ENCODE measurements at regions not wholly inside any gene's neighbourhood (a gene's known extent, or its start where the extent isn't known, plus 50 kb on each side); places are given as distances from the start of the nearest gene placed in this dataset.

GRCh38 chr6:129967427-129967826, 51.0 kb upstream of the L3MBTL3 start:
- peaks cover 4% of the 10 kb centered on the region for H3K27me3 Mint-ChIP-seq
- no peaks in the 10 kb centered on the region for H3K9me3 Mint-ChIP-seq
- H3K27ac Mint-ChIP-seq: no peak overlapping the region
- H3K4me3 Mint-ChIP-seq: no peak overlapping the region
- ATAC-seq (no peak), DNase-seq (no peak)
- no peaks in the 10 kb centered on the region for H3K36me3 Mint-ChIP-seq (ENCODE audit: low read depth)
- no peaks in the 10 kb centered on the region for H3K4me1 Mint-ChIP-seq

GRCh38 chr6:129966125-129966524, 52.3 kb upstream of the L3MBTL3 start:
- DNase-seq (no peak), ATAC-seq (no peak)
- H3K27me3 Mint-ChIP-seq: peaks cover 3% of the 10 kb centered on the region
- no peaks in the 10 kb centered on the region for H3K36me3 Mint-ChIP-seq (ENCODE audit: low read depth)
- no peaks in the 10 kb centered on the region for H3K9me3 Mint-ChIP-seq
- H3K4me3 Mint-ChIP-seq: no peak overlapping the region
- H3K4me1 Mint-ChIP-seq: no peaks in the 10 kb centered on the region
- no peak overlapping the region for H3K27ac Mint-ChIP-seq

DNA sequence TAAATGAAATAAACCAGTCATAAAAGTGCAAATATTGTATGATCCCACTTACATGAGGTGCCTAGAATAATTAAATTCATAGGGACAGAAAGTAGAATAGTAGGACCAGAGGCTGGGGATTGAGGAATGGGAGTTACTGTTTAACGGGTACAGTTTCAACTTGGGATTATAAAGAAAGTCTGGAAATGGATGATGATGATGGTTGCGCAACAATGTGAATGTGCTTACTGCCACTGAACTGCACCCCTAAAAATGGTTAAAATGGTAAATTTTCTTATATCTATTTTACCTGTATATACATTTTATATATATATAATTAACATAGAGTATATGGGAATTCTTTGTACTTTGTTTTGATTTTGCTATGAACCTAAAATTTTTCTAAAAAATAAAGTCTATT, 53.3 kb upstream of the L3MBTL3 start:
- H3K27ac Mint-ChIP-seq: no peak overlapping the region
- peaks cover 2% of the 10 kb centered on the region for H3K27me3 Mint-ChIP-seq
- H3K4me1 Mint-ChIP-seq: no peaks in the 10 kb centered on the region
- DNase-seq (no peak), ATAC-seq (no peak)
- no peak overlapping the region for H3K4me3 Mint-ChIP-seq
- no peaks in the 10 kb centered on the region for H3K9me3 Mint-ChIP-seq
- no peaks in the 10 kb centered on the region for H3K36me3 Mint-ChIP-seq (ENCODE audit: low read depth)

DNA sequence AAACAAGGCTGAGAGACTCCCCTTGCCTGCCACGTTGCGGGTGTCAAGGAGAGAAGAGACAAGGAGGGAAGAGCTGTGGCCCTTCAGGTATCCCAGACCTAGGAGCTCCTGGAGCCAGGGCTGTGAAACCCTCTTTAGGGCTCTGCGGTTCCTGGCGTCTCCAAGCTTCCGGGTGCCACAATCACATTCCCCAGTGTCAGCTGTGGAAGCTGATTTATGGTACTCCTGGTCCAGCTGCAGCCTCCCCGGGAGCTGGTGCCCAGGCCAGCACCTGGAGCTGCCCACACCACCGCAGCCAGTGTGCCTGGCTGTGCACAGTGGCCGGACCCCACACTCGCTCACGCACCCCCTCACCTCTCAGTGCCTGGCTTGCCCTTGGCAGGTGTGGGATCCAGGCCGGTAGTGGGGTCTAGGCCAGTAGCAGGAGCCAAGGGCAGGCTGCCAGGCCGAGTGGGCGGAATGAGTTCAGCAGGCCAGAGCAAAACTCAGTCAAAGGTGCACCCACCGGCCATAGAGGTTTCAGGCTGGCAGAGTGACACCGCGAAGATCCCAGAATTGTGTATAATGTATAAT, 58.9 kb upstream of the L3MBTL3 start:
- ATAC-seq (no peak), DNase-seq (no peak)
- no peak overlapping the region for H3K27ac Mint-ChIP-seq
- no peaks in the 10 kb centered on the region for H3K36me3 Mint-ChIP-seq (ENCODE audit: low read depth)
- H3K4me1 Mint-ChIP-seq: no peaks in the 10 kb centered on the region
- no peaks in the 10 kb centered on the region for H3K9me3 Mint-ChIP-seq
- H3K4me3 Mint-ChIP-seq: no peak overlapping the region
- H3K27me3 Mint-ChIP-seq: peaks cover 2% of the 10 kb centered on the region

DNA sequence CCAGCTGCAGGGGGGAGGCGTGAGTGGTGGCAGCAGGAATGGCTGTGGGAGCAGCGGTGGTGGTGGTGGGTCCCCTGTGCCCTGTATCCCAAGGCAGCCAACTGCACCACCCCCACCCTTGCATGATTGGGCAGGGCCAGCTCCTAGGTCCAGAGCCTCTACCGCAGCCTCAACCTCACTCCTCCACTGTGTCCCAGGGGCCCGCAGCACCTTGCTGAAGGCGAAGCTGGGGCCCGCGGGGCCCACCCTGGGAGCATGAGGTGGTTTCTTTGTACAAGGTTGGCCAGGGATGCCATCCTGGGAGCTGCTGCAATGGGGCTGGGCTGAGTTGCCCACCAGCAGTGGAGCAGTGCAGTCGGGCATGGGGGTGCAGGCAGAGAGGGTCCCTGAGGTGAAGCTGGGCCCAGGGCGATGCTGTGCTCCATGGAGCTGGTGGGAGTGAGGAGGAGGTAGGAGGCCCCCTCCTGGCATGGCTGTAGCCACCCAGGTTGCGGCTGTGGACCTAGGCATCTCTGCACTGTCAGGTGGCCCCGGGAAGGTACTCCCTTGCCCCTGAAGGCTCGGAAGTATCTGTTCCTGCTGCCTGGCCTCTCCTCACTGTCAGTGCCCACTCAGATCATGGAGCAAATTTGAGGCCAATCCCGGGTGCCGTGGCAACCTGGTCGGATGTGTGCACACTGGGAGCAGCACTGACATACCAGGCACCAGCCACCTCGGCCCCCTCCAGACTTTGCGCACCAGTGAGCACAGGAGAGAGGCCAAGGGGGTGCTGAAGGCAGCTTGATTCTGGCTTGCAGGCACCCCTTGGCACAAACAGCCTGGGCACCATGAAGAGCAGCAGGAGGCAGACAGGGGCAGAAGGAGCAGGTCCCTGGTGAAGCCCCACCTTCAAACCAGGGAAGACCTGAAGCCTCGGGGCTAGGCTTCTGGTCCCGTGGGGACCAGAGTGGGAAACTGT, 60.2 kb upstream of the L3MBTL3 start:
- Mint-ChIP-seq H3K9me3 (no peaks in the 10 kb centered on the region), H3K36me3 (ENCODE audit: low read depth) (no peaks in the 10 kb centered on the region), H3K4me3 (no peak overlapping the region), H3K27me3 (peaks cover under 1% of the 10 kb centered on the region), H3K4me1 (no peaks in the 10 kb centered on the region), H3K27ac (no peak overlapping the region)
- ATAC-seq: no peak
- no peak for DNase-seq

DNA sequence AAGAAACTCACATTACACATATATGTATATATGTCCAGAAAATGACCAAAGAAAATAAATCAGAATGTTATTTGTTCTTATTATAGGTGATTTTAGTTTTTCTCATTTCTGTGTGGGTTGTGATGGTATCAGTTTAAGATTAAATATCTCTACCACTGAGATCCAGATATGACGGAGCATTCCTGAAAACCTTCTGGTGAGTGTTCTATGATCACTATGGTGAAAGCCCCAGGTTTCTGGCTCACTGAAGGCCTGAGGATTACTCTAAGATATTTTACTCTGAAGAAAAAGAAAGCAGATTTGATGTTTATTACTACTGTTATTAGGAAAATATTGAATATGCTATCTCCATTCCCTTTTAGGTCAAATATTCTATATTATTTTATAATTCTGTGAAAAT, 62.8 kb upstream of the L3MBTL3 start:
- no peaks in the 10 kb centered on the region for H3K4me1 Mint-ChIP-seq

GRCh38 chr6:129954749-129955431, 63.5 kb upstream of the L3MBTL3 start:
- DNase-seq: no peak
- Mint-ChIP-seq H3K9me3 (no peaks in the 10 kb centered on the region), H3K4me3 (no peak overlapping the region), H3K36me3 (ENCODE audit: low read depth) (no peaks in the 10 kb centered on the region), H3K27me3 (peaks cover 3% of the 10 kb centered on the region), H3K4me1 (no peaks in the 10 kb centered on the region), H3K27ac (no peak overlapping the region)
- no peak for ATAC-seq

More for the DNA sequence above, 62.8 kb upstream of the L3MBTL3 start:
- Mint-ChIP-seq H3K9me3 (no peaks in the 10 kb centered on the region), H3K27me3 (peaks cover 3% of the 10 kb centered on the region), H3K27ac (no peak overlapping the region), H3K4me3 (no peak overlapping the region), H3K36me3 (ENCODE audit: low read depth) (no peaks in the 10 kb centered on the region)
- ATAC-seq: no peak
- no peak for DNase-seq

DNA sequence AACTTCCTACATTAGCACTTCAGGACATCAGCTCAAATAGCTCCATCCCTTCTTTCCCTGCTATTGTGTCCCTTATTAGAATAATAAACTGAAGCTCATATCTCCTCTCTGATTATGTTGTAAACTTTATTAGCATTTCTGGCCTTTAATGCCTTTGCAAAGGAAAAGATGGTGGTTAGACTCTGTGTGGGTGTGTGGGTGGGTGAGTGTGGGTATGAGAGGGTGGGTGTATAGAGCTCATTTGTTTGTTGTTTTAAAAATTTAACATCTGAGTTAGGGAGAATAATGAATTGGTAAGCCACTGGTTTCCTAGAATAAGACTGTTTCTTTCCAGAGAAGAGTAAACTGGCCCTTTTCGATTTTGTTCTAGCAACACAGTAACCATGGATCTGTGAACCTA, 70.6 kb upstream of the L3MBTL3 start:
- Mint-ChIP-seq H3K36me3 (ENCODE audit: low read depth) (no peaks in the 10 kb centered on the region), H3K4me1 (no peaks in the 10 kb centered on the region), H3K9me3 (no peaks in the 10 kb centered on the region), H3K27me3 (peaks cover 9% of the 10 kb centered on the region), H3K4me3 (no peak overlapping the region), H3K27ac (no peak overlapping the region)
- ATAC-seq: no peak
- no peak for DNase-seq

DNA sequence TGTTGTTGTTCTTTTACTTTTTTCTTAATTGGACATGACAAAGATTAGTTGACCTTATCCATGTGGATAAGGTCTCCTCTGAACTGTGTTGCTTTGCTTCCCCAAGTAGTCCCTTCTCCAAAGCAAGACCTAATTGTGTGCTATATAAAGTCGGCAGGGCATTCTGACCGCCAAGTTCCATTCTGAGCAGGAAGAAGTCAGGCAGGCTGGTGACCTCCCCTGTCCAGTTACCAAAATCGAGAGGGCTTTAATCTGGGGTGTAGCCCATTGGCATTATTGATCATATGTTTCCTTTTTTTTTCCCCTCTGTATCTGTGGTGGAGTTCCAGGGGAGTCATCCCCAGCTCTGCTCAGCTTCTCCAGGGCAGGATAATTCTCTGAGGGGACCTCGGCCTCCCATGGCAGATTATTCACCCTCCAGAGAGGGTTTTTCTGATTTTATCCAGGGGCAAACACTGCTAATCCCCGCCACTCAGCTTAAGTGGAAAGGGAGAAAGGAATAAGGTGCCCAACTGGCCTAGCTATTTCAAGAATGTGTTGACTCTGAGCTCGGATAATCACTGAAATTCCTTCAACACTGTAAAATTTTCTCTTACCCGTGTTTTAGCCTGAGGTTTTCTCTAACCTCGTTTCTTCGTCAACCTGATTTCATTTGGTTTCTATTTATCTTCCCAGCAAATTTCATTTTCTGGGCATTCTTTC, 71.8 kb upstream of the L3MBTL3 start:
- Mint-ChIP-seq H3K4me3 (no peak overlapping the region), H3K36me3 (ENCODE audit: low read depth) (no peaks in the 10 kb centered on the region), H3K27ac (no peak overlapping the region), H3K9me3 (no peaks in the 10 kb centered on the region), H3K27me3 (peaks cover 9% of the 10 kb centered on the region), H3K4me1 (no peaks in the 10 kb centered on the region)
- DNase-seq (no peak), ATAC-seq (no peak)

DNA sequence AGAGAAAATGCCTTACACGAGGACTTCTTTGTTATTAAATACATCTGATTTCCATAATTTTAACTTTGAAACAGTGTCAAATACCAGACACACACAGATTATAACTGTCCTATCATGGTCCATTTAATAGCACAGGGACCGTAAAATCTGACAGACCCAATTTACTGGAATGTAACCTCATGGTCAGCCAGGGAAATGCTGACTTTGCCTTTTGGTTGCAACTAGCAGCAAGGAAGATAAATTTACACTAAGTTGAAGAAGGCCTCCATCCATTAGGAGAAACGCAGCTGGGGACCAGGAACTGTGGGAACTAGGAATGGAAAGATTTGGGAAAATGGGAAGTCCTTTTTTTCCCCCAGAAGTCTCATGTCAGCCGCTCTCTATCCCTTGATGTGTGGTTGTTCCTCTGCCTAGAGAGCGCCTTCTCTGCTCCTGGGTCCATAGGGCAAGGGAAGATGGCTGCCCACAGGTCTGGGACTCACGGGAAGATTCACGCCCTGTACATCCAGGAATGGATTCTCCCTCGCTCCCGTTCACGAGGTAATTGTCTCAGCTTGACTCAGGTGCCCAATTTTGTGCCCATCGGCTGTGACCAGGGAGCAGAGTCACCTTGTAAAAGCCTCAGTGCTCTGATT, 74.6 kb upstream of the L3MBTL3 start:
- H3K27me3 Mint-ChIP-seq: peaks cover 13% of the 10 kb centered on the region

GRCh38 chr6:129940454-129941195, 77.8 kb upstream of the L3MBTL3 start:
- H3K4me1 Mint-ChIP-seq: no peaks in the 10 kb centered on the region
- no peak overlapping the region for H3K4me3 Mint-ChIP-seq
- ATAC-seq (no peak), DNase-seq (no peak)
- no peak overlapping the region for H3K27ac Mint-ChIP-seq
- H3K9me3 Mint-ChIP-seq: no peaks in the 10 kb centered on the region
- H3K27me3 Mint-ChIP-seq: peaks cover 15% of the 10 kb centered on the region
- no peaks in the 10 kb centered on the region for H3K36me3 Mint-ChIP-seq (ENCODE audit: low read depth)

More for the DNA sequence above, 74.6 kb upstream of the L3MBTL3 start:
- DNase-seq (no peak), ATAC-seq (no peak)
- no peak overlapping the region for H3K27ac Mint-ChIP-seq
- H3K36me3 Mint-ChIP-seq (ENCODE audit: low read depth): no peaks in the 10 kb centered on the region
- H3K4me1 Mint-ChIP-seq: no peaks in the 10 kb centered on the region
- H3K4me3 Mint-ChIP-seq: no peak overlapping the region
- H3K9me3 Mint-ChIP-seq: no peaks in the 10 kb centered on the region

DNA sequence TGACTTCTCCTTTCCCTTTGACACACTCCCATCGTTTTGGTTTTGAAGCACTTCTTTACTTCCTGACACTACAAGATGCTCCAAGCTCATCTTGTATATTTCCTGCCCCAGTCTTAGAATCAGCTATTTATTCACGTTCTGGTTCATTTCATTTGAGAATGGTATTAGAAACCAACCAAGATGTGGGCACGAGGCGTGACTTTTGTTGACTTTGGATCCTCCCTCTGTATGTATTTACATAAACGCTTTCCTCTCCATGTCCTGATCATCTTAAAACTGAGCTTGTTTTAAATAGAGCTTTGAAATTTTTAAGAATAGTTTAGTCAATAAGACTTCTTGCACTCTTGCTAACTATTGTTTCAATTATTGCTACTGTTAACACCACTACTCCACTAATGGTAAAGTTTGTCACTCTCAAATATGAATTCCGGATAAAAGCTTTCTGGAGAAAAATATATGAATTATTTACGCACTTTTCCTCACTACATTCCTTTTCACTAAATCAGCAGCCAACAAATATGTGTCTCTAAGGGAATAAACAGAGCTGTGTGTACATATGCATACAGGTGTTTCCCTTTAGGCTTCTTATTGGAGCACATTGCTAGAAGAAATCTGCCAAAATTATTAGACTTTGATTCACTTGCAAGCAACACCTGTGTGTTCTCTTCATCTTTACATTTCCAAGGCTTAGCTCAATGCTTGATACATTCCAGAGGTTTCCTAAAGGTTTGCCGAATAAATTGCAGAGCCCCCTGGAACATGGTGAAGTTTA, 77.3 kb upstream of the TMEM244 start:
- Mint-ChIP-seq H3K4me1 (no peaks in the 10 kb centered on the region), H3K36me3 (ENCODE audit: low read depth) (no peaks in the 10 kb centered on the region), H3K27ac (no peak overlapping the region), H3K27me3 (peaks cover 15% of the 10 kb centered on the region), H3K4me3 (no peak overlapping the region), H3K9me3 (no peaks in the 10 kb centered on the region)
- ATAC-seq: no peak
- no peak for DNase-seq
